HEK293 (cell line): ENCODE measurements at regions not wholly inside any gene's neighbourhood (a gene's known extent, or its start where the extent isn't known, plus 50 kb on each side); places are given as distances from the start of the nearest gene placed in this dataset.

Experiments used
- CTCF ChIP-seq: fragments of 450-650 bp; formaldehyde crosslinking; IDR thresholded peaks from 2 replicates; pipeline ENCODE4 v1.5.1; 2016; ENCODE audit warnings: missing biosample characterization, missing genetic modification characterization
- KLF8 ChIP-seq: fragments of 450-650 bp; formaldehyde crosslinking; IDR thresholded peaks from 2 replicates; pipeline ENCODE4 v1.5.1; 2016; ENCODE audit warnings: missing biosample characterization, missing genetic modification characterization
- PRDM1 ChIP-seq: fragments of 450-650 bp; formaldehyde crosslinking; IDR thresholded peaks from 2 replicates; pipeline ENCODE4; 2016; ENCODE audit warnings: missing biosample characterization, missing genetic modification characterization
- SCRT2 ChIP-seq: fragments of 450-650 bp; formaldehyde crosslinking; IDR thresholded peaks from 2 replicates; pipeline ENCODE4 v1.5.1; 2016; ENCODE audit warnings: missing biosample characterization, missing genetic modification characterization
- ZBTB26 ChIP-seq: fragments of 450-650 bp; formaldehyde crosslinking; optimal IDR thresholded peaks from 2 replicates; pipeline ENCODE3; 2016; ENCODE audit warnings: missing biosample characterization, mild to moderate bottlenecking, missing genetic modification characterization
- ZBTB7A ChIP-seq: fragments of 450-650 bp; formaldehyde crosslinking; IDR thresholded peaks from 2 replicates; pipeline ENCODE4 v1.5.1; 2016; ENCODE audit warnings: low read depth, missing biosample characterization, missing genetic modification characterization
- ZFP37 ChIP-seq: fragments of 450-650 bp; formaldehyde crosslinking; IDR thresholded peaks from 2 replicates; pipeline ENCODE4 v1.5.1; 2016; ENCODE audit warnings: missing biosample characterization, missing genetic modification characterization
- ZNF221 ChIP-seq: fragments of 450-650 bp; formaldehyde crosslinking; IDR thresholded peaks from 2 replicates; pipeline ENCODE4 v1.5.1; 2017; ENCODE audit warnings: missing biosample characterization, missing genetic modification characterization, borderline replicate concordance
- ZNF23 ChIP-seq: fragments of 450-650 bp; formaldehyde crosslinking; IDR thresholded peaks from 2 replicates; pipeline ENCODE4 v1.5.1; 2016; ENCODE audit warnings: missing biosample characterization, missing genetic modification characterization, borderline replicate concordance
- ZNF274 ChIP-seq, 2 experiments: fragments of 200-500 bp in 1 of 2; fragments of 450-650 bp in 1 of 2; sonication (Bioruptor generic) in 1 of 2; formaldehyde crosslinking in 1 of 2; IDR thresholded peaks; 2 replicates each; pipeline versions ENCODE4 v1.5.1 to v1.6.1; 2014 to 2016; ENCODE audit warnings: borderline replicate concordance in 1 of 2, inconsistent platforms in 1 of 2, low read length in 1 of 2, missing biosample characterization in 1 of 2, missing genetic modification characterization in 1 of 2
- ZNF324 ChIP-seq: fragments of 450-650 bp; formaldehyde crosslinking; IDR thresholded peaks from 2 replicates; pipeline ENCODE4 v1.5.1; 2016; ENCODE audit warnings: missing biosample characterization, missing genetic modification characterization
- ZNF549 ChIP-seq: fragments of 450-650 bp; IDR thresholded peaks from 2 replicates; pipeline ENCODE4 v1.5.1; 2018; ENCODE audit warnings: missing biosample characterization, missing genetic modification characterization, mild to moderate bottlenecking, inconsistent platforms, moderate library complexity
- ZNF558 ChIP-seq: fragments of 450-650 bp; formaldehyde crosslinking; IDR thresholded peaks from 2 replicates; pipeline ENCODE4 v1.5.1; 2016; ENCODE audit warnings: missing biosample characterization, missing genetic modification characterization
- TF ChIP-seq, protein P1 (sequence below): IDR thresholded peaks from 2 replicates; pipeline ENCODE4 v1.6.1; 2011; ENCODE audit warnings: mild to moderate bottlenecking, low read depth, low read length, borderline replicate concordance

GRCh38 chr2:128421286-128421685 lies 102.6 kb upstream of the HS6ST1 start:
- TF ChIP-seq ZBTB26 (tag by site-specific recombination) = no peak
- TF ChIP-seq ZNF274 (IDR thresholded peaks at IDR 0.05; ENCODE audit: low read length) = no peak
- TF ChIP-seq ZNF274 (tag by site-specific recombination; IDR thresholded peaks at IDR 0.05; ENCODE audit: borderline replicate concordance) = no peak
- TF ChIP-seq CTCF (tag by site-specific recombination) = no peak
- TF ChIP-seq KLF8 = no peak
- TF ChIP-seq ZNF221 (tag by site-specific recombination) = no peak
- TF ChIP-seq SCRT2 (tag by site-specific recombination) = no peak
- TF ChIP-seq ZNF549 (tag by site-specific recombination) = no peak
- TF ChIP-seq PRDM1 = no peak
- no peak for TF ChIP-seq ZNF324 (tag by site-specific recombination)
- no peak for TF ChIP-seq ZNF23
- TF ChIP-seq, protein P1, sequence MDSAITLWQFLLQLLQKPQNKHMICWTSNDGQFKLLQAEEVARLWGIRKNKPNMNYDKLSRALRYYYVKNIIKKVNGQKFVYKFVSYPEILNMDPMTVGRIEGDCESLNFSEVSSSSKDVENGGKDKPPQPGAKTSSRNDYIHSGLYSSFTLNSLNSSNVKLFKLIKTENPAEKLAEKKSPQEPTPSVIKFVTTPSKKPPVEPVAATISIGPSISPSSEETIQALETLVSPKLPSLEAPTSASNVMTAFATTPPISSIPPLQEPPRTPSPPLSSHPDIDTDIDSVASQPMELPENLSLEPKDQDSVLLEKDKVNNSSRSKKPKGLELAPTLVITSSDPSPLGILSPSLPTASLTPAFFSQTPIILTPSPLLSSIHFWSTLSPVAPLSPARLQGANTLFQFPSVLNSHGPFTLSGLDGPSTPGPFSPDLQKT = no peak
- no peak for TF ChIP-seq ZNF558
- no peak for TF ChIP-seq ZBTB7A (tag by site-specific recombination)
- TF ChIP-seq ZFP37 = no peak
